CD4-positive, alpha-beta T cell (primary cell): ENCODE measurements at regions not wholly inside any gene's neighbourhood (a gene's known extent, or its start where the extent isn't known, plus 50 kb on each side); places are given as distances from the start of the nearest gene placed in this dataset.

Experiments used
- ATAC-seq: fragments of 200-7000 bp; cut with Tn5 transposase; one replicate; pipeline ENCODE4 v1.10.0; 2022; ENCODE audit warnings: mild to moderate bottlenecking; ENCODE audit not compliant: poor library complexity
- CTCF ChIA-PET: fragments of 350-600 bp; sonication (Branson Sonifier 250); formaldehyde crosslinking; loops from one replicate; lab custom pipeline; 2021; ENCODE audit warnings: antibody characterized with exemption, inconsistent platforms; lab: Charles Lee
- POLR2A ChIA-PET: fragments of 350-600 bp; sonication (Branson Sonifier 250); formaldehyde crosslinking; loops from one replicate; lab custom pipeline; 2021; ENCODE audit warnings: antibody characterized with exemption, inconsistent platforms; lab: Charles Lee
- DNase-seq, 14 experiments: peaks; one replicate each; pipeline ENCODE4 v3.0.0-alpha.2; 2013 to 2020; ENCODE audit warnings: mixed read lengths in 2 of 14
- H3K27ac ChIP-seq, 2 donors: one replicate each; pipeline versions ENCODE4 v1.5.1 to v1.7.0; 2013; ENCODE audit warnings: low read length in 2 of 2, low read depth in 1 of 2, mild to moderate bottlenecking in 1 of 2
- H3K27me3 ChIP-seq, 2 experiments: 1 replicate in 1 of 2; 2 replicates in 1 of 2; pipeline versions ENCODE4 v1.6.1 to v1.7.0; 2013; ENCODE audit warnings: low read length in 2 of 2, control low read depth in 1 of 2, mild to moderate bottlenecking in 1 of 2, moderate library complexity in 1 of 2; ENCODE audit not compliant: insufficient read depth in 2 of 2, control insufficient read depth in 1 of 2
- H3K36me3 ChIP-seq: one replicate; pipeline ENCODE4 v1.6.1; 2013; ENCODE audit warnings: low read length, control low read depth; ENCODE audit not compliant: insufficient read depth
- H3K4me1 ChIP-seq: one replicate; pipeline ENCODE4 v1.6.1; 2013; ENCODE audit warnings: low read length, control low read depth; ENCODE audit not compliant: insufficient read depth
- H3K4me3 ChIP-seq: one replicate; pipeline ENCODE4 v1.5.1; 2013; ENCODE audit warnings: mild to moderate bottlenecking, low read length, moderate library complexity
- H3K9me3 ChIP-seq, 2 experiments: 1 replicate in 1 of 2; 2 replicates in 1 of 2; pipeline versions ENCODE4 v1.6.1 to v1.7.0; 2013; ENCODE audit warnings: low read length in 2 of 2, mild to moderate bottlenecking in 2 of 2, control low read depth in 1 of 2, moderate library complexity in 1 of 2; ENCODE audit not compliant: control insufficient read depth in 1 of 2, insufficient read depth in 1 of 2
- H3K27ac Mint-ChIP-seq: one replicate; pipeline ENCODE4 v1.8.0; 2020; ENCODE audit warnings: mixed read lengths
- H3K27me3 Mint-ChIP-seq: one replicate; pipeline ENCODE4 v1.8.0; 2021; ENCODE audit warnings: mixed read lengths
- H3K36me3 Mint-ChIP-seq: one replicate; pipeline ENCODE4 v1.8.0; 2021; ENCODE audit warnings: low read depth, mixed read lengths
- H3K4me1 Mint-ChIP-seq: one replicate; pipeline ENCODE4 v1.8.0; 2021; ENCODE audit warnings: low read depth, mixed read lengths
- H3K4me3 Mint-ChIP-seq: one replicate; pipeline ENCODE4 v1.8.0; 2020; ENCODE audit warnings: mild to moderate bottlenecking, mixed read lengths
- H3K9me3 Mint-ChIP-seq: one replicate; pipeline ENCODE4 v1.8.0; 2020; ENCODE audit warnings: mixed read lengths
- intact Hi-C, 2 experiments: fragments of 100-400 bp; cut with DNase I in 1 of 2; cut with micrococcal nuclease in 1 of 2; formaldehyde crosslinking; loops; one replicate each; pipeline versions ENCODE4 v1.15.1 to v1.9.0; 2023 to 2025; cut with DNase I, micrococcal nuclease
- TF ChIP-seq, protein P1 (sequence below): fragments of 200-600 bp; IDR thresholded peaks from one replicate; pipeline ENCODE4 v1.8.0; 2022; ENCODE audit warnings: antibody characterized with exemption, mild to moderate bottlenecking

DNA sequence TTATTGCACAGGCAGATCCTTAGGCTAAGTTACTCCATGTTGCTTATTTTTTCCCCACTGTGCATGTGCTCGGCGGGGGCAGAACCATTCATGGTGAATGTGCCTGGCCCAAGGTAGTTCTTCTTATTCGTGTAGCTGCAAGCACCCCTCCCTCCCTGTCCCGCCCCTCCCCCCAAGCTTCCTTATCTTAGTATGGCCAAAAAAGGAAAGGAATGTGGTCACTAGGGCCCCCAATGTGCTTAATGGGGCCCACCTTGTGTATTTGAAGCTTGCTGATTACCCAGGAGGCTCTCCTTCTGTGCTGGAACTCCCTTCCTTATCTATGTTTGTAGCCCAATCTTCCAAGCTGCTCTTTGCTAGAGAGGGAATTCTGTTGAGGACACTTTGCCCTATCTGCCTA lies 1259.7 kb upstream of the RAG2 start:
- intact Hi-C loops, result no loop called here
- H3K36me3 ChIP-seq, result no peaks in the 10 kb centered on the region
- H3K27ac Mint-ChIP-seq, result no peak overlapping the region
- DNase-seq (no peak), ATAC-seq (no peak)
- TF ChIP-seq, protein P1, sequence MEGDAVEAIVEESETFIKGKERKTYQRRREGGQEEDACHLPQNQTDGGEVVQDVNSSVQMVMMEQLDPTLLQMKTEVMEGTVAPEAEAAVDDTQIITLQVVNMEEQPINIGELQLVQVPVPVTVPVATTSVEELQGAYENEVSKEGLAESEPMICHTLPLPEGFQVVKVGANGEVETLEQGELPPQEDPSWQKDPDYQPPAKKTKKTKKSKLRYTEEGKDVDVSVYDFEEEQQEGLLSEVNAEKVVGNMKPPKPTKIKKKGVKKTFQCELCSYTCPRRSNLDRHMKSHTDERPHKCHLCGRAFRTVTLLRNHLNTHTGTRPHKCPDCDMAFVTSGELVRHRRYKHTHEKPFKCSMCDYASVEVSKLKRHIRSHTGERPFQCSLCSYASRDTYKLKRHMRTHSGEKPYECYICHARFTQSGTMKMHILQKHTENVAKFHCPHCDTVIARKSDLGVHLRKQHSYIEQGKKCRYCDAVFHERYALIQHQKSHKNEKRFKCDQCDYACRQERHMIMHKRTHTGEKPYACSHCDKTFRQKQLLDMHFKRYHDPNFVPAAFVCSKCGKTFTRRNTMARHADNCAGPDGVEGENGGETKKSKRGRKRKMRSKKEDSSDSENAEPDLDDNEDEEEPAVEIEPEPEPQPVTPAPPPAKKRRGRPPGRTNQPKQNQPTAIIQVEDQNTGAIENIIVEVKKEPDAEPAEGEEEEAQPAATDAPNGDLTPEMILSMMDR, result no peak
- H3K27ac ChIP-seq, result no peak overlapping the region
- POLR2A ChIA-PET, result no interaction called here
- H3K27me3 ChIP-seq, result no peaks in the 10 kb centered on the region
- no peaks in the 10 kb centered on the region for H3K36me3 Mint-ChIP-seq
- no peaks in the 10 kb centered on the region for H3K27me3 Mint-ChIP-seq
- CTCF ChIA-PET, result no interaction called here
- peaks cover 0 to 5% of the 10 kb centered on the region in 2 experiments for H3K9me3 ChIP-seq
- H3K4me1 Mint-ChIP-seq, result no peaks in the 10 kb centered on the region
- no peaks in the 10 kb centered on the region for H3K4me1 ChIP-seq
- H3K9me3 Mint-ChIP-seq, result peaks cover 5% of the 10 kb centered on the region
- H3K4me3 Mint-ChIP-seq, result no peak overlapping the region
- no peak overlapping the region for H3K4me3 ChIP-seq

DNA sequence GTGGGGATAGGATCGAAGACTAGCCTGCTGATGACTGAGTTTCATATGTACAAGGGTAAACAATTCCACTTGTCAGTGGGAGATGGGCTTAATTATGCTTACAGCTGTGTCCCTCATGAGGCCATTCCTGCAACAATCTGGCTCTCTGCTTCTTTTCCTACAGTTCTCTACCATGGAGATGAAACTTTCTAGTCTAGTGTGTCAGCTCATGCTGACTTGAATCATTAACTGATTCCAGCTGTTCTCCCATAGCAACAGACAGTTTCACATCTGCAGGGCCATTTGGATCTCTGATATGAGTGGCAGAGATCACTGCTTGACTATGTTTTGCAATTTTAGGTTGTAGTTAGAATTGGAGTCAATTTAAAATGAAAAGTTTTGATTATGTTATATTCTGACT lies 1251.7 kb upstream of the RAG2 start:
- Mint-ChIP-seq H3K4me1 (no peaks in the 10 kb centered on the region), H3K9me3 (peaks cover 12% of the 10 kb centered on the region), H3K27ac (no peak overlapping the region), H3K36me3 (no peaks in the 10 kb centered on the region), H3K4me3 (no peak overlapping the region), H3K27me3 (no peaks in the 10 kb centered on the region)
- intact Hi-C loops, result no loop called here
- ChIA-PET CTCF (no interaction called here), POLR2A (no interaction called here)
- H3K9me3 ChIP-seq, result peaks cover 0 to 4% of the 10 kb centered on the region in 2 experiments
- TF ChIP-seq, protein P1, result no peak
- H3K27me3 ChIP-seq, result no peaks in the 10 kb centered on the region
- no peaks in the 10 kb centered on the region for H3K36me3 ChIP-seq
- DNase-seq (no peak), ATAC-seq (no peak)
- H3K27ac ChIP-seq, result no peak overlapping the region
- no peaks in the 10 kb centered on the region for H3K4me1 ChIP-seq
- no peak overlapping the region for H3K4me3 ChIP-seq

DNA sequence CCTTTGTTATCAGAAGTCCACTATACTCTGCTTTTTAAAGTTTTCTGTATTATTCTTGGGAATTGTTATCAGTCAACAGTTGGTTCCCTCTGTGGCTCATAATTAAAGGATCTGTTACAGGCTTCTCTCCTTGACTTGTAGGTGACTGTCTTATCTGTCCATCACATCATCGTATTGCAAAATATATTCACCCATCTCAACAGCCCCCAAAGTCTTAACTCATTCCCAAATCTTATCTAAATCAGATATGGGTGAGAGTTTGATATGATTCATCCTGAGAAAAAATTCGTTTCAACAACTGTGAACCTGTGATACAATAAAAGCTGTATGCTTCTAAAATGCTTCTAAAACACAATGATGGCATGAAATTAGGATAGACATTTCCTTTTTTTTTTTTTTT lies 1245.6 kb upstream of the RAG2 start:
- peaks cover 9% of the 10 kb centered on the region for H3K9me3 Mint-ChIP-seq
- no peaks in the 10 kb centered on the region for H3K36me3 Mint-ChIP-seq
- Histone ChIP-seq H3K9me3 (peaks cover 4 to 8% of the 10 kb centered on the region in 2 experiments), H3K4me1 (no peaks in the 10 kb centered on the region), H3K27me3 (no peaks in the 10 kb centered on the region), H3K4me3 (no peak overlapping the region), H3K27ac (no peak overlapping the region), H3K36me3 (no peaks in the 10 kb centered on the region)
- ATAC-seq (no peak), DNase-seq (no peak)
- H3K4me1 Mint-ChIP-seq, result no peaks in the 10 kb centered on the region
- intact Hi-C loops, result no loop called here
- H3K27ac Mint-ChIP-seq, result no peak overlapping the region
- H3K27me3 Mint-ChIP-seq, result no peaks in the 10 kb centered on the region
- no peak overlapping the region for H3K4me3 Mint-ChIP-seq
- ChIA-PET POLR2A (no interaction called here), CTCF (no interaction called here)
- TF ChIP-seq, protein P1, result no peak
